ENCODE measurements at regions not wholly inside any gene's neighbourhood (a gene's known extent, or its start where the extent isn't known, plus 50 kb on each side); places are given as distances from the start of the nearest gene placed in this dataset.

DNA sequence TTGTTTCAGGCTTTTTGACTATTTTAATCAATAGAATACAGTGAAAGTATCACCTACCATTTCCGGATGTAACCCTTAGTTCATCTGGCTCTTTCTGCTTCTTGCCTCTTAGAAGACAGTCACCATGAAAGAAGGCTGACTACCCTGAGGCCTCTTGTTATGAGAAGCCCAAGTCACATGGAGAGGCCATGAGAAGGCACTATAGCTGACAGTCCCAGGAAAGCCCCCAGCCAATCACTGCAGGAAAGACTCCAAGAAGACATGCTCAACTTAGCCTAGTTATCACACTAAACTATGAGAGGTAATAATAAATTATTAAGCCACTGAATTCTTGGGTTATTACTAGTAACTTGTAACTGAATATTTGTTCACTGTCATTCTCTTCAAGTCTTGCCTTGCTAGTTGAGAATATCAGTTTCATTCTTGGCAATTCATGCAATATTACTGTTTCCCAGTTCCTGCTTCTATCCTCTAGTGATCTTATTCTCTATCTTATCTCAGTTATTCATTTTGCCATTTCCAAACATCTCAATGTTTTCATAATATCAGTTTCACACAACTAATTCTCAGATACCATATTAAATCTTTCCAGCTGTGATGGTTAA, 57.1 kb upstream of the GUCY1A1 start:
- no peaks in the 10 kb centered on the region for H3K79me2 ChIP-seq (ENCODE audit: insufficient read depth, low read length)
- no peak overlapping the region for H2AFZ ChIP-seq (ENCODE audit: low read depth, low read length)
- TF ChIP-seq, protein P1, sequence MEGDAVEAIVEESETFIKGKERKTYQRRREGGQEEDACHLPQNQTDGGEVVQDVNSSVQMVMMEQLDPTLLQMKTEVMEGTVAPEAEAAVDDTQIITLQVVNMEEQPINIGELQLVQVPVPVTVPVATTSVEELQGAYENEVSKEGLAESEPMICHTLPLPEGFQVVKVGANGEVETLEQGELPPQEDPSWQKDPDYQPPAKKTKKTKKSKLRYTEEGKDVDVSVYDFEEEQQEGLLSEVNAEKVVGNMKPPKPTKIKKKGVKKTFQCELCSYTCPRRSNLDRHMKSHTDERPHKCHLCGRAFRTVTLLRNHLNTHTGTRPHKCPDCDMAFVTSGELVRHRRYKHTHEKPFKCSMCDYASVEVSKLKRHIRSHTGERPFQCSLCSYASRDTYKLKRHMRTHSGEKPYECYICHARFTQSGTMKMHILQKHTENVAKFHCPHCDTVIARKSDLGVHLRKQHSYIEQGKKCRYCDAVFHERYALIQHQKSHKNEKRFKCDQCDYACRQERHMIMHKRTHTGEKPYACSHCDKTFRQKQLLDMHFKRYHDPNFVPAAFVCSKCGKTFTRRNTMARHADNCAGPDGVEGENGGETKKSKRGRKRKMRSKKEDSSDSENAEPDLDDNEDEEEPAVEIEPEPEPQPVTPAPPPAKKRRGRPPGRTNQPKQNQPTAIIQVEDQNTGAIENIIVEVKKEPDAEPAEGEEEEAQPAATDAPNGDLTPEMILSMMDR (IDR thresholded peaks at IDR 0.05; ENCODE audit: borderline replicate concordance, extremely low read depth, low read length, poor library complexity, severe bottlenecking) = no peak
- no peak for TF ChIP-seq EZH2 (IDR thresholded peaks at IDR 0.05; ENCODE audit: borderline replicate concordance, low read depth, low read length, severe bottlenecking)
- H3K27ac ChIP-seq (ENCODE audit: low read length) = no peak overlapping the region
- H3K9me3 ChIP-seq (ENCODE audit: insufficient read depth, low read length, severe bottlenecking) = no peaks in the 10 kb centered on the region
- H3K4me3 ChIP-seq (ENCODE audit: low read depth in 1 of 2, low read length in 2 of 2) = no peak overlapping the region
- H3K4me2 ChIP-seq (ENCODE audit: insufficient read depth, low read length) = no peak overlapping the region
- DNase-seq (no peak), ATAC-seq (ENCODE audit: insufficient read depth, low read depth) (no peak)
- H3K4me1 ChIP-seq (ENCODE audit: insufficient read depth, low read length) = peaks cover 9% of the 10 kb centered on the region
- H4K20me1 ChIP-seq (ENCODE audit: insufficient read depth, low read length) = no peaks in the 10 kb centered on the region
- no peak overlapping the region for H3K9ac ChIP-seq (ENCODE audit: low read depth, low read length)
- H3K27me3 ChIP-seq (ENCODE audit: insufficient read depth, low read length, poor library complexity) = no peaks in the 10 kb centered on the region
- H3K36me3 ChIP-seq (ENCODE audit: insufficient read depth, low read length) = no peaks in the 10 kb centered on the region

- DNase-seq (no peak), ATAC-seq (ENCODE audit: insufficient read depth, low read depth) (no peak)
- H3K9me3 ChIP-seq (ENCODE audit: insufficient read depth, low read length, severe bottlenecking) = no peaks in the 10 kb centered on the region
- no peaks in the 10 kb centered on the region for H3K27me3 ChIP-seq (ENCODE audit: insufficient read depth, low read length, poor library complexity)
- no peak overlapping the region for H3K4me2 ChIP-seq (ENCODE audit: insufficient read depth, low read length)
- H3K4me1 ChIP-seq (ENCODE audit: insufficient read depth, low read length) = peaks cover 20% of the 10 kb centered on the region
- TF ChIP-seq EZH2 (IDR thresholded peaks at IDR 0.05; ENCODE audit: borderline replicate concordance, low read depth, low read length, severe bottlenecking) = no peak
- TF ChIP-seq, protein P1 (IDR thresholded peaks at IDR 0.05; ENCODE audit: borderline replicate concordance, extremely low read depth, low read length, poor library complexity, severe bottlenecking) = no peak
- H4K20me1 ChIP-seq (ENCODE audit: insufficient read depth, low read length) = no peaks in the 10 kb centered on the region
- no peaks in the 10 kb centered on the region for H3K79me2 ChIP-seq (ENCODE audit: insufficient read depth, low read length)
- no peak overlapping the region for H3K4me3 ChIP-seq (ENCODE audit: low read depth in 1 of 2, low read length in 2 of 2)
- no peak overlapping the region for H3K9ac ChIP-seq (ENCODE audit: low read depth, low read length)
- H3K27ac ChIP-seq (ENCODE audit: low read length) = no peak overlapping the region
- H2AFZ ChIP-seq (ENCODE audit: low read depth, low read length) = peak overlapping the region; percentile 25; the same call in 1 of the 2 replicates
- no peaks in the 10 kb centered on the region for H3K36me3 ChIP-seq (ENCODE audit: insufficient read depth, low read length)
These were observed 58.3 kb upstream of the GUCY1A1 start for GRCh38 chr4:155608225-155608885.

GRCh38 chr4:155607481-155607880, 59.2 kb upstream of the GUCY1A1 start:
- no peaks in the 10 kb centered on the region for H3K27me3 ChIP-seq (ENCODE audit: insufficient read depth, low read length, poor library complexity)
- H4K20me1 ChIP-seq (ENCODE audit: insufficient read depth, low read length) = no peaks in the 10 kb centered on the region
- H3K4me2 ChIP-seq (ENCODE audit: insufficient read depth, low read length) = no peak overlapping the region
- no peaks in the 10 kb centered on the region for H3K79me2 ChIP-seq (ENCODE audit: insufficient read depth, low read length)
- no peak overlapping the region for H2AFZ ChIP-seq (ENCODE audit: low read depth, low read length)
- TF ChIP-seq, protein P1 (IDR thresholded peaks at IDR 0.05; ENCODE audit: borderline replicate concordance, extremely low read depth, low read length, poor library complexity, severe bottlenecking) = no peak
- TF ChIP-seq EZH2 (IDR thresholded peaks at IDR 0.05; ENCODE audit: borderline replicate concordance, low read depth, low read length, severe bottlenecking) = no peak
- H3K9ac ChIP-seq (ENCODE audit: low read depth, low read length) = no peak overlapping the region
- DNase-seq (no peak), ATAC-seq (ENCODE audit: insufficient read depth, low read depth) (no peak)
- no peak overlapping the region for H3K4me3 ChIP-seq (ENCODE audit: low read depth in 1 of 2, low read length in 2 of 2)
- H3K27ac ChIP-seq (ENCODE audit: low read length) = no peak overlapping the region
- no peaks in the 10 kb centered on the region for H3K9me3 ChIP-seq (ENCODE audit: insufficient read depth, low read length, severe bottlenecking)
- H3K4me1 ChIP-seq (ENCODE audit: insufficient read depth, low read length) = peaks cover 22% of the 10 kb centered on the region
- H3K36me3 ChIP-seq (ENCODE audit: insufficient read depth, low read length) = no peaks in the 10 kb centered on the region
